ENCODE measurements at regions not wholly inside any gene's neighbourhood (a gene's known extent, or its start where the extent isn't known, plus 50 kb on each side); places are given as distances from the start of the nearest gene placed in this dataset.
"Not testable (repeated sequence)": the region's sequence is repeated elsewhere in the genome, so short reads cannot be mapped to it uniquely, and the experiment has no call there.

DNA sequence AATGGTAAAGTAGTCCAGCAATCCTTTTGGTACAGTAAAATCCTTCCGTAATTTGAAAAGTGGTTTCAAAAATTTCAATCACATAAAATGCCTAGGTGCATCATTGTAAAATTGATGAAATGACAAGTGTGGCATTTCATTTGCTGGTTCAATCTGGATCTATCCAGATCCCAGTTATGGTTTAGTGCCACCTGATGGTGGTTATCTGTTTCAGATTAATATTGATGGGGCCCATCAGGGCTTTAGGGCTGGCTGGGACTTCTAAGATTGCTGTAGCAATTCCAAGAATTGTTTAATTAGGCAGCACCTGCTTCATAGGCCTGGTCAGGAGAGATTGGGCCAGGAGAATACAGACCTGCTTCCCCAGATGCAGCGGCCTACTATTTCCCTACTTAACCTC, 55.5 kb upstream of the PIK3C3 start:
- no peak for DNase-seq (ENCODE audit: low read depth)

- DNase-seq (ENCODE audit: low read depth): no peak
Measured at GRCh38 chr18:41893432-41893831, 61.6 kb upstream of the PIK3C3 start.

DNA sequence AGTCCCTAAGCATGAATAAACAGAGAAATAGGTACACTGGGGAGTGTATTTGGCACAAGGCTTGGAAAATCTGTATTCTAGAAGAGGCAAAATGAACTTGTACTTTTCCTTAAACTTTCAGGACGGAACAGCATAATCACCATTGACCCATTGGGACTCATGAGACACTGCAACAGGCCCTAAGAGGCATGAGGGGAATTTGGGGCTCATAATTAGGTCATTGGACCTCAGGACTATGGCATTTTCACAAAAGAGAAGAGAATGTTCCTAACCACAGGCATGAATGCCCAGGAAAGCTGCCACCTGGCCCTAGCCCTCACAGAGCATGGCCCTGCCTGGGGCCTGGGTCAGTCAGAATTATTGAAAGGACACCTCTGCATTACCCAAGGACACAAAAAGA, 67.9 kb upstream of the PIK3C3 start:
- DNase-seq (ENCODE audit: low read depth): no peak

DNA sequence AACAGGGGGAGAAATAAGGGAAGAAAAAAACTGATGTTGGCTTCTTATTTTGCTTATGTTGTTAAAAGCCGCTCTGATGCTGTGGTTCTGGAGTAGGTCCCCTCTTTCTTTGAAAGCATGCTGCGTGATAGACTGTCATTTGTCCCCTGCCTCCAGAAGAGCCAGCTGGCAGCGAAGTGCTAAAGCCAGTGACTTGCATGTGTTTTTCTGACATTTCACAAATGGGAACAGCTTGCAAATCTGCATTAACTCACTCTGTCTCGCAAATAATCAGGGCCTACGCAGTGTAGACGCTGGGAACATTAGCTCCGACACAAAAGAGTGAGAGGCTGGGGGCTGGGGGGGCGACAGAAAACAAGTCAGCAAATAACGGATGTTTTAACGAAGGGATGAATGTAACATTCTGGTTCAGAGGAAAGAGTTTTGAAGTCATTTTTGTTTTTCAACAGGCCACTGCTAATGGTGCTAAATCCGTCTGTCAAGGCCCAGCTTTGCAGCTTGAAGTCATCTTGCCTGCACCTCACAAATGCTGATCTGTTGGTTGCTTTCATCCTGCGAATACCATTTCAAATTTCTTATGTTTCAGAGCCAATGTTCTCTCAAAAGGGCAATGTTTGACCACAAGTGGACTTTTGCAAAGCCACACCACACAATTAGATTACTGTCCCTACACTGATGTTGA, 68.8 kb upstream of the PIK3C3 start:
- DNase-seq (ENCODE audit: low read depth): no peak

DNA sequence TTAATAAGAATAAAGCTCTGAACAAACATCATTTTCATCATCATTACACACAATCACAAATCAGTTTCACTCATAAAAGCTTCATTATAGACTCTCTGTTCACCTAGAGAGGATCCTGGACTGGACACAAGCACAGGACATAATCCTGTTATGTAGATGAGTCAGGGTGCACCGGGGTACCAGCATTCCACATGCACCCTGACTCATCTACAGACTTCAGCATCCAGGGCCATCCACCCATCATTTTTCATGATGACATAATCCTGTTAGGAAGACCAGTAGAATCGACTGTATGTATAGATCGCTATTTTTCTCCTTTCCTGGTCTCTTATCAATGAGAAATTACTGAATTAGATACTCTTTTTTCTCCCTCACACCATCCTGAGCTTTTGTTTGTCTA, 73.7 kb upstream of the PIK3C3 start:
- DNase-seq (ENCODE audit: low read depth): peak; percentile 47

DNA sequence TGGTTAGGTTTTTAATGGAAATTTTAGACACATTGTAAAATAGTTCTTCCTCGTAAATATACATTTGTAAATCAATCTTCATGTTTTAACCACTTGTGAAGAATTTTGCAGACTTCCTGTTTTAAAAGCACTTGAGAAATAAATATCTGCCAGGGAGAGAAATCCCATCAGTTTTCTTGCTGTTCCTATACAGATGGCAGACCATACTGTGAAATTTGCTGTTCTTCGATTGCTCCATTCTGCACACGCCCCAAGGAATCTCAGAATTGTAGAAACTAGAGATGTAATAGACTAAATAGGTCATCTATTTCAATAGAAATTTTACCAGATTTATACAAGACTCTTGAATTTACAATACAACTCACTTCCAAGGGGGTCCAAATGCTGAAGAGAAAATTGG, 75.8 kb upstream of the PIK3C3 start:
- no peak for DNase-seq (ENCODE audit: low read depth)

DNA sequence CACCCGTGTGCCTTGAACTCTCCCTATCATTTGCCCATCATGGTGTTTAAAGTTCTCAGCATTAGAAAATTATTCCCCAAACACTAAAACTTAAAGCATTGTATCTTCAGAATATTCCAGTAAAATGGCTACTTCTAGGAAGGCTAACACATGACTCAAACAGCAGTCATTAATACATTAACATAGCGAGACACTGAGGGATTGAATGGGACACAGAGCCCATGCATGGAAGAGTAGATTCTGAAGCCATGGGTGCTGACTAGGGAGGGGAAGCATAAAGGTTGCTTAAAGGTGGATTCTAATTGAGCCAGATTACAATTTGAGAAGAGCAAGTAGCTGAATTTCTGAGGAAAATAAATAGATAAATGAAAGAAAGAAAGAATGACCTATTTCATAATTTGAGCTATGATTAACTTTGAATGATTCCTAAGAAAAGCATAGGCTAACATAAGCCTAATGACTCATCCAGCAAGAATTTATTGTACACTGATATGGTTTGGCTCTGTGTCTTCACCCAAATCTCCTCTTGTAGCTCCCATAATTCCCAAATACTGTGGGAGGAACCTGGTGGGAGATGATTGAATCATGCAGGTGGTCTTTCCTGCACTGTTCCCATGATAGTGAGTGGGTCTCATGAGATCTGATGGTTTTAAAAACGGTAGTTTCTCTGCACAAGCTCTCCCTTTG, 79.8 kb upstream of the PIK3C3 start:
- DNase-seq (ENCODE audit: low read depth): peak; percentile 38

DNA sequence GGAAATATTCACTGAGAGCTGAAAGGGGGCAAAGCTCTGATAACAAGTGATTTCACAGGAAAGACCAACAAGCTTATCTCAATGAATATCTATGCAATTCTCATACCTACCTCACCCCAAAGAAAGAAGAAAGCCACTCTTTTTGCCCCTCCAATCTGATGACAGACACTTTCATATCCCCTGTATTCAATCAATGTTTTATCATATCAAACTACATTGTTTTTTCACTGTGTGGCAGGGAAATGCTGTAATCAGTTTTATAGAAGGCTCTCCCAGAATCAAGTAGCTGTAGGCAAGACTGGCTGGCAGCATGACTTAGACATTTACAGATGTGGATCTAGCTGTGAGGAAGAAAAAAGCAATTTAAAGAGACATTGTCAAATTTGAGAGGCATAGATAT, 81.3 kb upstream of the PIK3C3 start:
- peak; percentile 34 for DNase-seq (ENCODE audit: low read depth)

DNA sequence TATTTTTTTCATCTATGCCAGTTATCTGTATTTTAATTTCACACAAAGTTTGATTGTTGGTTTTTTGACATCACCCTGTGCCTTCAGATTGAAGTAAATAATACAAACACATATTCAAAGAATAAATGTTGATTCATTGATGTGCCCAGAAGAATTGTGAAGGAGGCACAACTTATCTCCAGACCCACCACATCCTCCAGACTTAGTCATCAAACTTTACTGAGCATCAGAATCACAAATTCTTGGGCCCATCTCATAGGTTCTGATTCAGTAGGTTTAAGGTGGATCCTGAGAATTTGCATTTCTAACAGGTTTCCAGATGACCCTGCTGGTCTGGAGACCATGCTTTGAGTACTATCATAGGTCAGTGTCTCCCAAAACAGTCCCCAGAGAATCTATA, 82.8 kb upstream of the PIK3C3 start:
- DNase-seq (ENCODE audit: low read depth): no peak

DNA sequence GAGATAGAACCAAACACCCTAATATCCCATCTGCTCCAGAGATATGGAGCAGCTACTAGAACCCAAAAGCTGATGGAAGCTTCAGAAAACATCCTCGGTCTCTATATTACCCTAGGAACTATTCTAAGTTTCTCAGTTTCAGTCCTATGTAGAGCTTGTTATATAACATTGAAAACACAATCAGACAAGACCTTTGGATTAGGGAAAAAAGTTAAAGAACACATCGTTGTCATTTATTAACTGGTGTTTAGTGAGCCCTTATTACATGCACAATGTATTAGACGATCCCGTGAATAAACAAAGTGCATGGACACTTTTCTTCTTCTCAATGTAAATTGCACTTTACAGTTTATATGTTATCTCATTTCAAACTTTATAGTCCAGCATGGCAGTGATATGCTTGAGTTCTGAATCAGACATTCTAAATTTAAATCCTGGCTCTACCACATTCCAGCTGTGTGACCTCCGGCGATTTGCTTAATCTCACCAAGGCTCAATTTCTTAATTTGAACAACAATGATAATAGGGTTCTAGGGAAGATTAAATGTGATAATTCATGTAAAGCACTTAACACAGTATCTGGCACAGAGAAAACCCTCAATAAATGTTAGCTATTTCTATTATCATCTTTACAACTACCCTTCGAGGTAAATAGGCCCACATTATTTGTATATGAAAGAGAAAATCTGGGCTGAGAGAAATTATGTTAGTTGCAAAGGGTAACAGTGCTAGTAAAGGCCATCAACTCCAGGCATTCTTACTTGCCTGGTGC, 83.6 kb upstream of the PIK3C3 start:
- DNase-seq (ENCODE audit: low read depth): peak; percentile 48

GRCh38 chr18:41870817-41871216, 84.2 kb upstream of the PIK3C3 start:
- DNase-seq (ENCODE audit: low read depth): peak; percentile 23

- no peak for DNase-seq (ENCODE audit: low read depth)
Measured at GRCh38 chr18:41870191-41870590, 84.8 kb upstream of the PIK3C3 start.

DNA sequence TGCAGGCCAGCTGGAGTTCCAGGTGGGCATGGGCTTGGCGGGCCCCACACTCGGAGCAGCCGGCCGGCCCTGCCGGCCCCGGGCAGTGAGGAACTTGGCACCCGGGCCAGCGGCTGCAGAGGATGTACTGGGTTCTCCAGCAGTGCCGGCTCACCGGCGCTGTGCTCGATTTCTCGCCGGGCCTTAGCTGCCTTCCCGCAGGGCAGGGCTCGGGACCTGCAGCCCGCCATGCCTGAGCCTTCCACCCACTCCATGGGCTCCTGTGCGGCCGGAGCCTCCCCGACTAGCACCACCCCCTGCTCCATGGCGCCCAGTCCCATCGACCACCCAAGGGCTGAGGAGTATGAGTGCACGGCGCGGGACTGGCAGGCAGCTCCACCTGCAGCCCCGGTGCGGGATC, 89.2 kb upstream of the PIK3C3 start:
- not testable (repeated sequence) for DNase-seq (ENCODE audit: low read depth)

- no peak for DNase-seq (ENCODE audit: low read depth)
Measured at GRCh38 chr18:41864216-41864615, 90.8 kb upstream of the PIK3C3 start.

GRCh38 chr18:41862921-41863320, 92.1 kb upstream of the PIK3C3 start:
- DNase-seq (ENCODE audit: low read depth): no peak

DNA sequence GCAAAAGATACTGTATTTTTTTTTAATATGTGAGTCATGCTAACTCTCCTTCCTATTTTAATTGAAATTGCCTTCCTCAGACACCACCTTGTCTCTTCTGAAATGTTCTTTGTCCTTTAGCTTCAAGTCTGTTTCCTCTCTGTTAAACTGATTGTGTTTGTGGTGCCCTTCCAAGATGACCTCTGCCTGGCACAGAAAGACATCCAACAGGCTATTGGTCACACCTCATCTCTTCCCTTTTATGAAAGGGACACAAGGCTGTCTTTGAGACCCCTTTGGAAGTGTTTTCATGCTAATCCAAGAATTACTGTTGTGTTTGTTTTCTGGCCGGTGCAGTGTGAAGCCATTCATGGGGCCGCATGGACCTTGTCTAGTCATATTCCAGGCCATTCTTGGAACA, 94.0 kb upstream of the PIK3C3 start:
- DNase-seq (ENCODE audit: low read depth): no peak

DNA sequence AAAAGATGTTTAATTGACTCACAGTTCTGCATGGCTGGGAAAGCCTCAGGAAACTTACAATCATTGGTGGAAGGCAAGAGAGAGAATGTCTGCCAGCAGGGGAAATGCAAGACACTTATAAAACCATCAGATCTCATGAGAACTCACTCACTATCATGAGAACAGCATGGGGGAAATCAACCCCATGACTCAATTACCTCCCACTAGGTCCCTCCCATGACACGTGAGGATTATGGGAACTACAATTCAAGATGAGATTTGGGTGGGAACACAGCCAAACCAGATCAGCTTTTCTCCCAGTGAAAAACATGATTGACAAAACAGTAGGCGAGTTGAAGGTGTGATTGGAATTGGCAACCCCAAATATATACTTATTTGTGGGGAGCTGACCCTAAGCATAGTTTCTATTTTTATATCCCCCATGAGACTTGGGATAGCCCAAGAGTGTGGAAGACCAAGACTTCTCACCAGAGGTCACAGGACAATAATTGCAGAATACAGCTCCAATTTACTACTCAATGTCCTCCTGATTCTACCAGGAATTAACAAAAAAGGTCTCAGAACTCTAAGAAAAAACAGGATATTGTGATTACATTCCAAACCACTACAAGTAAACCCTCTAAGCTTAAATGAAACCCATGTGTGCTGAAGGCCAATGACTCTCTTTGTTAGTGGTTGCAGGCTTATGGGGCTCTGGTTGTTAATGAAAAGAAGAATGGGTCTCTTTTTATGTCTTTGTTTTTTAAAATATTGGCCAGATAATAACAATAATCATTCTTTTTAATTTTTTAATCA, 96.1 kb upstream of the PIK3C3 start:
- no peak for DNase-seq (ENCODE audit: low read depth)

DNA sequence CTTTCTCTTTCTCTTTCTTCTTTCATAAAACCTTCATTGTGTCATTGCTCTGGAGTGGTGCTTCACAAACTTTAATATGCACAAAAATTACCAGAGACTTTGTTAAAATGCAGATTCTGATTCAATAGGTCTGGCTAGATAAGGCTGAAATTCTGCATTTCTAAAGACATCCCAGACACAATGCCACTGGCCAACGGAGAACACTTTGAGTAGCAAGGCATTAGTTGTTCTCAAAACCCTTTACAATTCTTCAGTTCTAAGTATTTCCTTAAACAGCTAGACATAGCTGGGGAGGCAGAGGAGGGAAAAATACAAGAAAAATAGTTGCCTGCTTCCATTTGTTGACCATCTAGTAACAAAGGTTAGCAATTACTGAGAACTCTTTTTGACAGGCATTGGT, 101.8 kb upstream of the PIK3C3 start:
- no peak for DNase-seq (ENCODE audit: low read depth)

- no peak for DNase-seq (ENCODE audit: low read depth)
Measured at GRCh38 chr18:41850781-41851180, 104.3 kb upstream of the PIK3C3 start.

DNA sequence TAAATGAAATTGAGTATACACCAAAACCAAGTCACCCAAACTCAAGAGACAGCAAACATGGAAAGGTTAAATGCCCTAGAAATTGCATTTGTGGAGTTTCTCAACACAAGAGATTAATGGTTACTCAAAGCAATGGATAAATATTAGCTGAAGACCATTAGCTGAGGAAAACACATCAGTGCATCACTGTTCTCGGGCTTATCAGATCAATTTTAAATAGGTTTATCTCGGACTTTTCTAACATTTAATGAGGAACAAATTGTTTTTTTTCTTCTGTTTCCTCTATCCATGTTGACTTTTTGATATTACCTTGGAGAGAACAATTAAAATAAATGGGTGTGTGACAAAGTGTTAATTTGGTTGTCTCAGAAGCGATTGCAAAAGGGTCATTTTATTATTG, 105.4 kb upstream of the PIK3C3 start:
- DNase-seq (ENCODE audit: low read depth): no peak

DNA sequence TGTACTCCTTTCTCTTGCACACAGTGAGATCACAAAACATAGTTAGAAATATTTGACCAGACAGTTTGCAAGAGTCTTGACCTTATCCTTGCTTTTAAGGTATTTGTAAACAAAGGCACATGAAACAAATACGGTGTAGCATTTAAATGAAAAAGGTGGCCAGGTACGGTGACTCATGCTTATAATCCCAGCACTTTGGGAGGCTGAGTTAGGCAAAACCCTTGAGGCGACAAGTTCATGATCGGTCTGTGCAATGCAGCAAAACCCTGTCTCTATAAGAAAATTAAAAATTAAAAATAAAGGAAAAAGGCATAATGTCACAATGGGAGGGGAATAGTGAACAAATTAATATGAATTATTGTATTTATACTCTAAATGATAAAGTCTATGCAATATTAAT, 109.5 kb upstream of the PIK3C3 start:
- DNase-seq (ENCODE audit: low read depth): no peak

DNA sequence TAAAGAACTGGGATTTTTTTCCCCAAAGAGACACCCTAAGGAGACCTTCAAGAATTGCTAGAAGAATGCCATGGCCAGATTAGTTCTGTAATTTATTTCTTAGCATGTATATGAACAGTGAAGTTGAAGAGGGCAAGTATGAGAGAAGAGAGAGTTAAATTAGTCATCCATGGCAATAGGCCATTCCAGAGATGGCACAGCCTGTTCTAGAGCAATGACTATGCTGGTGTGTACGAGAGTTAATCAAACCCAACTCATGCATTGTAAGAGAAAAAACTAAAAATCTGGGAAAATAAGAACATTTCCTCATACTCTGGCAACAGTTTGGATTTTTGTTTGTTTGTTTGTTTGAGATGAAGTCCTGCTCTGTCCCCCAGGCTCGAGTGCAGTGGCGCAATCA, 112.1 kb upstream of the PIK3C3 start:
- DNase-seq (ENCODE audit: low read depth): no peak

Measured in RPMI7951 (cell line).